ENCODE measurements at regions not wholly inside any gene's neighbourhood (a gene's known extent, or its start where the extent isn't known, plus 50 kb on each side); places are given as distances from the start of the nearest gene placed in this dataset.

DNA sequence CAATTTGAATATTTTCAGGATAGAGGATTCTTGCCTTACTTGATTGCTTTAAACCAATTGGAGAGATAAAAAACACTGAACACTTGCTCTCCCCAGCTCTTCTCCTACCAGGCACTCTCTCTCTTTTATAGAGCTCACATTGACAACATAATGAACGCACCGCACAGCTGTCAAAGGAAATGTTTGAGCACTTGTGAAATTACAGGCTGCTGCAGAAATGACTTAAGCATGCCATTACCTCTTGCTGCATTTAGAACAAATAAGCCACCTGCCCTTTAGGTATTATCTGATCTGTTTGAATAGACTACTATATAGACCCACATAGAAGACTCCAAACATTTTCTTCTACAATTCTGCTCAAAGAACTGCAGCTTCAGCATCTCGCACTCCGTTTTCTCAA, 227.7 kb downstream of the C4orf33 start:
- Mint-ChIP-seq H3K4me1 (ENCODE audit: low read depth) (no peaks in the 10 kb centered on the region), H3K27me3 (ENCODE audit: insufficient read depth) (no peaks in the 10 kb centered on the region; the same call in none of the 2 replicates)

DNA sequence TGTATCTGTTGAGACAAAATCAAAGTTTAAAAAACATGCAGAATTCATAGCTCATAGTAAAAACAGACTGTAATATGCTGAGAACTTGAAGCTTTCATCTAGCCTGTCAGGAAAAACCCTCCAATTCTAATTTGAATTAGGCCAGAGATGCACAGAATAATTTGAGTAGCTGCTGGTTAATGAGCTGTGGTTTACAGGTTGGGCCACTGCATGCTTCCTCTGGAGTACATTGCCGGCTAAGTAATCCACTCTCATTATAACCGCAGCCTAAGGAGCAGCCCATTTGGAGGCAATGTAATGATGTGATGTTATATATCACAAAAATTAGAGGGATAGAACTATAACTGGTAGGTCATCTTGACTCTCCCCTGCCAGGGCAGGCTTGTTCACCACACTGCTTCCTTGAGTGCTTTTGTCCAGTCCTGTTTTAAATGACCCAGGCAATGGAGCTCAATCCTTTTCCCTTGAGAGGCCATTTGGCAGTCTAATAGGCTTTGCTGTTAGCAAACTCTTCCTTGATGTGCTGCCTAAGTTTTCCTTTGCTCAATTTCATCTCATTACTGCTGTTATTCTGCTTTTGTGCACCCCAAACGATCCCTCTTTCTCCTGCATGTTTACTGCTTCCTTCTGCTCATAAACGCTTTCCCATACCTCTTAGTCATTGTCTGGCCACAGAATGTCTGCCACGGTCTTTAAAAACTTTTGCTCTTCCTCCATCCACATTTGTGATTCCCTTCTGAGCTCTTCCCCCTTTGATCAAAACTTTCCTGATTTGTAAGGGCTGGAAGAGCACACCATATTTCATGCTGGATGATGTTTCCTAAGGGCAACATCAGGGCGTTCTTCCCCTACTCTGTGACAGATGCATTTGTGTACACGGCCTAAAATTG, 230.9 kb downstream of the C4orf33 start:
- DNase-seq: no peak
- H3K36me3 Mint-ChIP-seq (ENCODE audit: low read depth): no peaks in the 10 kb centered on the region
- H3K27ac Mint-ChIP-seq: no peak overlapping the region
- TF ChIP-seq, protein P1, sequence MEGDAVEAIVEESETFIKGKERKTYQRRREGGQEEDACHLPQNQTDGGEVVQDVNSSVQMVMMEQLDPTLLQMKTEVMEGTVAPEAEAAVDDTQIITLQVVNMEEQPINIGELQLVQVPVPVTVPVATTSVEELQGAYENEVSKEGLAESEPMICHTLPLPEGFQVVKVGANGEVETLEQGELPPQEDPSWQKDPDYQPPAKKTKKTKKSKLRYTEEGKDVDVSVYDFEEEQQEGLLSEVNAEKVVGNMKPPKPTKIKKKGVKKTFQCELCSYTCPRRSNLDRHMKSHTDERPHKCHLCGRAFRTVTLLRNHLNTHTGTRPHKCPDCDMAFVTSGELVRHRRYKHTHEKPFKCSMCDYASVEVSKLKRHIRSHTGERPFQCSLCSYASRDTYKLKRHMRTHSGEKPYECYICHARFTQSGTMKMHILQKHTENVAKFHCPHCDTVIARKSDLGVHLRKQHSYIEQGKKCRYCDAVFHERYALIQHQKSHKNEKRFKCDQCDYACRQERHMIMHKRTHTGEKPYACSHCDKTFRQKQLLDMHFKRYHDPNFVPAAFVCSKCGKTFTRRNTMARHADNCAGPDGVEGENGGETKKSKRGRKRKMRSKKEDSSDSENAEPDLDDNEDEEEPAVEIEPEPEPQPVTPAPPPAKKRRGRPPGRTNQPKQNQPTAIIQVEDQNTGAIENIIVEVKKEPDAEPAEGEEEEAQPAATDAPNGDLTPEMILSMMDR (IDR thresholded peaks at IDR 0.05): no peak
- no peaks in the 10 kb centered on the region; the same call in none of the 2 replicates for H3K27me3 Mint-ChIP-seq (ENCODE audit: insufficient read depth)
- no peak overlapping the region for H3K4me3 Mint-ChIP-seq
- no peaks in the 10 kb centered on the region for H3K4me1 Mint-ChIP-seq (ENCODE audit: low read depth)
- H3K9me3 Mint-ChIP-seq: no peaks in the 10 kb centered on the region

More for the DNA sequence above, 227.7 kb downstream of the C4orf33 start:
- no peaks in the 10 kb centered on the region for H3K9me3 Mint-ChIP-seq
- H3K36me3 Mint-ChIP-seq (ENCODE audit: low read depth): no peaks in the 10 kb centered on the region
- no peak overlapping the region for H3K4me3 Mint-ChIP-seq
- no peak overlapping the region for H3K27ac Mint-ChIP-seq
- TF ChIP-seq, protein P1 (IDR thresholded peaks at IDR 0.05): no peak
- no peak for DNase-seq

DNA sequence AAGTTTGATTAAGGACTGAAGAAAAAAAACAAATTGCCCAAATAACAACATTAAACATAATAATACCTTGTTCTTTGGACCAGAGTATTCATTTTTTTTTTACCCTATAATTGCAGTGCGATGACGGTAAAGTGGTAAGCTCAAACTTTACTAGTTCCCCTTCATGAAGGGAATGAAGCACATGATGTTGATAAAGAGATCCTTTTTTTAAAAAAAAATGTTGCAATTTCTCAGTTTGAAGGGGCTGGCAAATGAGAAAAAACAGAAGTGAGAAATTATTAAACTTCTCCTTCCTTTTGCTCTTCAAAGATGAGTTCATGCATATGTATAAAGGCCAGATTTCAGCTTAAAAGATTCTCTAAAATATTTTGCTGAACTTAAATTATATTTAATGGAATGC, 231.7 kb downstream of the C4orf33 start:
- H3K9me3 Mint-ChIP-seq: no peaks in the 10 kb centered on the region
- H3K36me3 Mint-ChIP-seq (ENCODE audit: low read depth): no peaks in the 10 kb centered on the region
- TF ChIP-seq, protein P1 (IDR thresholded peaks at IDR 0.05): no peak
- H3K4me1 Mint-ChIP-seq (ENCODE audit: low read depth): no peaks in the 10 kb centered on the region
- no peak overlapping the region for H3K27ac Mint-ChIP-seq
- no peaks in the 10 kb centered on the region; the same call in none of the 2 replicates for H3K27me3 Mint-ChIP-seq (ENCODE audit: insufficient read depth)
- H3K4me3 Mint-ChIP-seq: no peak overlapping the region
- DNase-seq: no peak

DNA sequence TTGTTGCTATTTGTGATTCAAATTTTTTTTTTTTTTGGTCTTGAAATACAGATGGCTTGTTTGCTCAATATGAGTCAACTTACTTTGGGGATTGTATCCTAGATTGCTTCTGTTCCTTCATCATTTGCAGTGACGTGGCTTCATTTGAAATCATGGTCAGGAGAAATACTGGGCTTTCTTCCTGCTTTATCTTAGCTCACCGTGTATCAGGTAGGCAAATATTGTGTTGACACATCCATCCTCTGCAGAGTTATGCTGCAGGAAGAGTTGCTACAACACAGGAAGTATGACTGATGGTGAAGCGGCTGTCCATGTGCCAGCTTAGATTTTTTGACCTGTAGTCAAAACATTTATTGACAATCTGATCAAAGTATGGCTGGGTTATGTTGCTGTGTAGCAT, 232.2 kb downstream of the C4orf33 start:
- no peak for DNase-seq
- Mint-ChIP-seq H3K4me1 (ENCODE audit: low read depth) (no peaks in the 10 kb centered on the region), H3K9me3 (no peaks in the 10 kb centered on the region), H3K27me3 (ENCODE audit: insufficient read depth) (no peaks in the 10 kb centered on the region; the same call in none of the 2 replicates), H3K4me3 (no peak overlapping the region), H3K36me3 (ENCODE audit: low read depth) (no peaks in the 10 kb centered on the region), H3K27ac (no peak overlapping the region)
- TF ChIP-seq, protein P1 (IDR thresholded peaks at IDR 0.05): no peak

DNA sequence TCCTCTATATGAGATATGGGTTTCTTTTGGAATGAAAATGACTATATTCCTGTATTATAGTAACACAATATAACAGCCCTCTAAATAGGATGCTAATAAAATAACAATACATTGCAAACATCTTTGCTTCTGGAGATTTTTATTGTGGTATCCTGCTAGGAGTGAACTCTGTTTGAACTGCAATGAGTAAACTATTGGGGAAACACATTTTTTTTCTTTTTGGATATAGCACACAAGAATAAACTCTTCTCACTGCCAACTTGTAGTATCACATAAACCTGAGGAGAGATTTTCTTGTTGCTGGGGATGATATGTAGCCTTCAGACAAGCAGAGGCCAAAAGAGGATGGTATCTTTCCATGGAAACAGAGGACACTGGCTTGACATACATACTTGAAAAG, 238.2 kb downstream of the C4orf33 start:
- H3K9me3 Mint-ChIP-seq: no peaks in the 10 kb centered on the region
- H3K4me3 Mint-ChIP-seq: no peak overlapping the region
- H3K4me1 Mint-ChIP-seq (ENCODE audit: low read depth): no peaks in the 10 kb centered on the region
- TF ChIP-seq, protein P1 (IDR thresholded peaks at IDR 0.05): no peak
- peaks cover 3% of the 10 kb centered on the region; the same call in 1 of the 2 replicates for H3K27me3 Mint-ChIP-seq (ENCODE audit: insufficient read depth)
- H3K36me3 Mint-ChIP-seq (ENCODE audit: low read depth): no peaks in the 10 kb centered on the region
- no peak for DNase-seq
- no peak overlapping the region for H3K27ac Mint-ChIP-seq
